HEK293 (cell line): ENCODE measurements at regions not wholly inside any gene's neighbourhood (a gene's known extent, or its start where the extent isn't known, plus 50 kb on each side); places are given as distances from the start of the nearest gene placed in this dataset.

ENCODE experiments used
- TF ChIP-seq, protein P1 (sequence below): fragments of 450-650 bp; formaldehyde crosslinking; IDR thresholded peaks from 2 replicates; pipeline ENCODE4 v1.5.1; 2016; ENCODE audit warnings: missing biosample characterization, missing genetic modification characterization, low read depth
- TF ChIP-seq, protein P2 (sequence below): fragments of 450-650 bp; formaldehyde crosslinking; IDR thresholded peaks from 2 replicates; pipeline ENCODE4 v1.5.1; 2017; ENCODE audit warnings: missing biosample characterization, missing genetic modification characterization

DNA sequence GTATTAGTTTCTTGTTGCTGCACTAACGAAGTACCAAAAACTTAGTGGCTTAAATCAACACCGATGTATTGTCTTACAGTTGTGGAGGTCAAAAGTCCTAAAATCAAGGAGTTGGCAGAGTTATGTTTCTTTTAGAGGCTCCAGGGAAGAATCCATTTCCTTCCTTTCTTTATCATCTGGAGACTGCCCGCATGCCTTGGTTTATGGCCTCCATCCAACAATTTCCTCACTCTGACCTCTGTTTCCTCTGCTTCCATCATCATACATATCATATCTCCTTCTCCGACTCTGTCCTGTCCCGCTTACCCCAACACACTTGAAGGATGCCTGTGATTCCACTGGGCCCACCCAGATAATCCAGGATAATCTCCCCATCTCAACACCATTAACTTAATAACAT is 627.8 kb downstream of the KCNJ2 start:
- TF ChIP-seq, protein P1, sequence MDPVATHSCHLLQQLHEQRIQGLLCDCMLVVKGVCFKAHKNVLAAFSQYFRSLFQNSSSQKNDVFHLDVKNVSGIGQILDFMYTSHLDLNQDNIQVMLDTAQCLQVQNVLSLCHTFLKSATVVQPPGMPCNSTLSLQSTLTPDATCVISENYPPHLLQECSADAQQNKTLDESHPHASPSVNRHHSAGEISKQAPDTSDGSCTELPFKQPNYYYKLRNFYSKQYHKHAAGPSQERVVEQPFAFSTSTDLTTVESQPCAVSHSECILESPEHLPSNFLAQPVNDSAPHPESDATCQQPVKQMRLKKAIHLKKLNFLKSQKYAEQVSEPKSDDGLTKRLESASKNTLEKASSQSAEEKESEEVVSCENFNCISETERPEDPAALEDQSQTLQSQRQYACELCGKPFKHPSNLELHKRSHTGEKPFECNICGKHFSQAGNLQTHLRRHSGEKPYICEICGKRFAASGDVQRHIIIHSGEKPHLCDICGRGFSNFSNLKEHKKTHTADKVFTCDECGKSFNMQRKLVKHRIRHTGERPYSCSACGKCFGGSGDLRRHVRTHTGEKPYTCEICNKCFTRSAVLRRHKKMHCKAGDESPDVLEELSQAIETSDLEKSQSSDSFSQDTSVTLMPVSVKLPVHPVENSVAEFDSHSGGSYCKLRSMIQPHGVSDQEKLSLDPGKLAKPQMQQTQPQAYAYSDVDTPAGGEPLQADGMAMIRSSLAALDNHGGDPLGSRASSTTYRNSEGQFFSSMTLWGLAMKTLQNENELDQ (tag by site-specific recombination): no peak
- TF ChIP-seq, protein P2, sequence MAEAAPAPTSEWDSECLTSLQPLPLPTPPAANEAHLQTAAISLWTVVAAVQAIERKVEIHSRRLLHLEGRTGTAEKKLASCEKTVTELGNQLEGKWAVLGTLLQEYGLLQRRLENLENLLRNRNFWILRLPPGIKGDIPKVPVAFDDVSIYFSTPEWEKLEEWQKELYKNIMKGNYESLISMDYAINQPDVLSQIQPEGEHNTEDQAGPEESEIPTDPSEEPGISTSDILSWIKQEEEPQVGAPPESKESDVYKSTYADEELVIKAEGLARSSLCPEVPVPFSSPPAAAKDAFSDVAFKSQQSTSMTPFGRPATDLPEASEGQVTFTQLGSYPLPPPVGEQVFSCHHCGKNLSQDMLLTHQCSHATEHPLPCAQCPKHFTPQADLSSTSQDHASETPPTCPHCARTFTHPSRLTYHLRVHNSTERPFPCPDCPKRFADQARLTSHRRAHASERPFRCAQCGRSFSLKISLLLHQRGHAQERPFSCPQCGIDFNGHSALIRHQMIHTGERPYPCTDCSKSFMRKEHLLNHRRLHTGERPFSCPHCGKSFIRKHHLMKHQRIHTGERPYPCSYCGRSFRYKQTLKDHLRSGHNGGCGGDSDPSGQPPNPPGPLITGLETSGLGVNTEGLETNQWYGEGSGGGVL (tag by site-specific recombination): no peak
